ENCODE measurements at regions not wholly inside any gene's neighbourhood (a gene's known extent, or its start where the extent isn't known, plus 50 kb on each side); places are given as distances from the start of the nearest gene placed in this dataset.

DNA sequence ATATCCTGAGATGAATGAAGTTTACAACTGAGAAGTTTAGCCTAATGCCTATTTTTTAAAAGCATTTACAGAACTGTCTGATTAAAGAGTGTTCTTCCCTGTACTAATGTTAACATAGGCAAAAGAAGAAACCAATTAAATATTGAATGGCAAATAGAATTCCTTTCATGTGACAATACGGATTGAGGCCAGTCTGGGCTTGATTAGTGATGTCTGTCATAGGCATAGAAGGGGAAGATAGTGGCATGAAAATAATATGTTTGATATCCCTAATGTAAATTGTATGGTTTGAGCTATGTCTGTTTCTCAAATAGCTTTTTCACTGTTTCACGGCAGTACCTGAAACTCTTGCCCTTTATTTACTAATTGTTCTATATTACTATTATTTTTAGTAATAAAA lies 443.1 kb upstream of the CLINT1 start:
- H3K9ac ChIP-seq (ENCODE audit: low read length) = no peak overlapping the region
- no peak overlapping the region for H3K4me3 ChIP-seq (ENCODE audit: low read length)
- H3K27me3 ChIP-seq (ENCODE audit: control insufficient read depth, insufficient read depth, low read length) = no peaks in the 10 kb centered on the region
- H3K27ac ChIP-seq (ENCODE audit: low read length) = no peak overlapping the region
- peaks cover 4% of the 10 kb centered on the region for H3K9me3 ChIP-seq (ENCODE audit: control insufficient read depth, low read depth, low read length)
- peaks cover 4% of the 10 kb centered on the region for H3K4me1 ChIP-seq (ENCODE audit: control insufficient read depth, low read depth, low read length)
- no peaks in the 10 kb centered on the region for H3K36me3 ChIP-seq (ENCODE audit: control insufficient read depth, low read depth, low read length)

DNA sequence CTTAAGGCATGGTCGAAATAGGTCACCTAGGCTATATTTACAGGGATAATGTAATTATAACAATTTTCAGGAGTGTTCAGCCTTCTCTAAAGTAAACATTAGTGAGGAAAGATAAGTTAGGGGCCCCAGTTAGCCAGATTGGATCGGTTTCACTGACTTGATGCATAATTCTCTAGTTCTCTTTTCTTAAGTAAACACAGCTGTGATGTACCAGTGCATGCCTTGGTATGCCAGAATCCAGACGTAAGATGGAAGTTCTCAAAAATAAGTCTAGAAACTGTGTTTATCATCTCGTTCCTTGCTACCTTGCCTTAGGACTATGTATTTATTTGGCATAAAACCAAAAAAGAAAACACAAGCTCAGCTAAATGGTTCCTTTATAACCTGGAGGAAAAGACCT lies 442.2 kb upstream of the CLINT1 start:
- H3K4me1 ChIP-seq (ENCODE audit: control insufficient read depth, low read depth, low read length) = peaks cover 4% of the 10 kb centered on the region
- no peak overlapping the region for H3K4me3 ChIP-seq (ENCODE audit: low read length)
- H3K9me3 ChIP-seq (ENCODE audit: control insufficient read depth, low read depth, low read length) = peaks cover 5% of the 10 kb centered on the region
- H3K27me3 ChIP-seq (ENCODE audit: control insufficient read depth, insufficient read depth, low read length) = no peaks in the 10 kb centered on the region
- no peak overlapping the region for H3K9ac ChIP-seq (ENCODE audit: low read length)
- H3K27ac ChIP-seq (ENCODE audit: low read length) = no peak overlapping the region
- H3K36me3 ChIP-seq (ENCODE audit: control insufficient read depth, low read depth, low read length) = no peaks in the 10 kb centered on the region

DNA sequence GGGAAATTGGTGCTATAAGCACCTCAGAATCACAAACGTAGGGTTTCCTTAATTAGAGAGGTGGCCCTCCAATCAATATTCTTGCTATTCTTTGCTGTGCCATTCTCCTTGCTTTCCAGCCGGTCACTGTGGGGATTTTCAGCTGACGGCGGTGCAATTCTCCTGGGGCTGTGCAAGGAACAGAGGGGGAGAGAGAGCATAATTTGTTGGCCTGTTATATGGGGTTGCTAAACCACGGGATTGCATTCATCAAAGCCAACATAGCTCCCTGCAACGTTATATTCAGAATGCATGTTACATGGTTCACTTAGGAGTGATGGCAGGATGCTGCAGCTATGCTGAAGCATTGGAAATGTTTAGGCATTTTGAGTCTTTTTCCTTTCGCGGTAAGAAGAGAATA lies 441.3 kb upstream of the CLINT1 start:
- peaks cover 5% of the 10 kb centered on the region for H3K9me3 ChIP-seq (ENCODE audit: control insufficient read depth, low read depth, low read length)
- no peak overlapping the region for H3K9ac ChIP-seq (ENCODE audit: low read length)
- H3K4me3 ChIP-seq (ENCODE audit: low read length) = no peak overlapping the region

DNA sequence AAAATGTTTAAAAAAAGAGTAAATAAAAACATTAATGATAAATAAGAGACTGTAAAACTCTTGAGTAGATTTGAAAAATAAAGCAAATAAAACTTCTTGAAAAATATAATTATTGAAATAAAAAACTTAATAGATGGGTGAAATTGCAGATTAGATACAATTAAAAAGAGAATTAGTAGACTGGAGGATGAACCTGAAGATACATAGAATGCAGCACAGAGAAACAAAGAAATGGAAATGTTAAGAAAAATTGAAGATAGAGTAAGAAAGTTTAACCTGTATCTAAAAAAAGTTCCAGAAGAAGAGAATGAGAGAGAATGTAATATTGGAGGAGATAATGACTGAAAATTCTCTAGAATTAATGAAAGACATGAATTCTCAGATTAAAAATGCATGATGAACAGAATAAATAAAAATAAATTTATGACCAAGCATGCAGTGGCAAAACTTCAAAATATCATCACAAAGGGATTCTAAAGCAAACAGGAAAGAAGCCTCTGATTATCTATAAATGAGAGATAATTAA lies 438.1 kb upstream of the CLINT1 start:
- H3K27ac ChIP-seq (ENCODE audit: low read length) = no peak overlapping the region
- H3K27me3 ChIP-seq (ENCODE audit: control insufficient read depth, insufficient read depth, low read length) = no peaks in the 10 kb centered on the region
- no peak overlapping the region for H3K4me3 ChIP-seq (ENCODE audit: low read length)
- no peaks in the 10 kb centered on the region for H3K36me3 ChIP-seq (ENCODE audit: control insufficient read depth, low read depth, low read length)
- peaks cover 9% of the 10 kb centered on the region for H3K9me3 ChIP-seq (ENCODE audit: control insufficient read depth, low read depth, low read length)
- no peaks in the 10 kb centered on the region for H3K4me1 ChIP-seq (ENCODE audit: control insufficient read depth, low read depth, low read length)
- no peak overlapping the region for H3K9ac ChIP-seq (ENCODE audit: low read length)

More for the DNA sequence above, 441.3 kb upstream of the CLINT1 start:
- Histone ChIP-seq H3K27ac (ENCODE audit: low read length) (no peak overlapping the region), H3K27me3 (ENCODE audit: control insufficient read depth, insufficient read depth, low read length) (no peaks in the 10 kb centered on the region), H3K36me3 (ENCODE audit: control insufficient read depth, low read depth, low read length) (no peaks in the 10 kb centered on the region), H3K4me1 (ENCODE audit: control insufficient read depth, low read depth, low read length) (no peaks in the 10 kb centered on the region)

DNA sequence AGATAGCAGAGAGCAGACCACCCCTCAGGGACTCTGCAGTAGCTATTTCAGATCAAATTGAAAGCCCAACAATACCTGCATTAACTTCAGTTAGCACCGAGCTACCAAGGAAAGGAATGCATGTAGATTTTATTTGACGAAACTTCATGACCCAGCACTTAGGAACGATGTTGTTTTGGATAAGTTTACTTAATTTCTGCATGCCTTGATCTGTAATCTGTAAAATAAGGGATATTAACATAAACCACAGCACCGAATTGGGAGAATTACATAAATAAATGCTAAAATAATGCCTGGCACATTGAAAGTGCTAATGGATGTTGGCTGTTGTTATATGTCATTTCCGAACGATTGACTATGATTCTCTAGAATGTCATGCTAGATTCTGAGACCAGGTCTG lies 435.8 kb upstream of the CLINT1 start:
- Histone ChIP-seq H3K4me3 (ENCODE audit: low read length) (no peak overlapping the region), H3K36me3 (ENCODE audit: control insufficient read depth, low read depth, low read length) (no peaks in the 10 kb centered on the region), H3K27me3 (ENCODE audit: control insufficient read depth, insufficient read depth, low read length) (no peaks in the 10 kb centered on the region), H3K27ac (ENCODE audit: low read length) (no peak overlapping the region), H3K4me1 (ENCODE audit: control insufficient read depth, low read depth, low read length) (no peaks in the 10 kb centered on the region), H3K9me3 (ENCODE audit: control insufficient read depth, low read depth, low read length) (peaks cover 9% of the 10 kb centered on the region), H3K9ac (ENCODE audit: low read length) (no peak overlapping the region)

DNA sequence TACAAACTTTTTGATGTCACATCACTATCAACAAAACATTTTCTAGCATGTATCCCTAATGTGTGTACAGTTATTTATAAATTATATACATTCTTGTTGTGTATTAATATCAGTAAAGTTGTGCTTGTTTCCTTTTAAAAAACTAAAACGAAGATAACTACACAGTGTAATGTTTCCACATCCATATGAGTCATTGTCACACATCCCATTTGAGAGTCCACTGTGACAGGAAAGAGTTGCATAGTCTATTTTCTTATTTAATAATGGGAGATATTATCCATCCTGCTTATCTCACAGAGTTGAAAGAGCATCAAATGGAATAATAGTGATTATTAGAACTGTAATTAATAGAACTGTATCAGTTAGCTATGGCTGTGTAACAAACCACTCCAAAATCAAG lies 434.0 kb upstream of the CLINT1 start:
- H3K9ac ChIP-seq (ENCODE audit: low read length) = no peak overlapping the region

DNA sequence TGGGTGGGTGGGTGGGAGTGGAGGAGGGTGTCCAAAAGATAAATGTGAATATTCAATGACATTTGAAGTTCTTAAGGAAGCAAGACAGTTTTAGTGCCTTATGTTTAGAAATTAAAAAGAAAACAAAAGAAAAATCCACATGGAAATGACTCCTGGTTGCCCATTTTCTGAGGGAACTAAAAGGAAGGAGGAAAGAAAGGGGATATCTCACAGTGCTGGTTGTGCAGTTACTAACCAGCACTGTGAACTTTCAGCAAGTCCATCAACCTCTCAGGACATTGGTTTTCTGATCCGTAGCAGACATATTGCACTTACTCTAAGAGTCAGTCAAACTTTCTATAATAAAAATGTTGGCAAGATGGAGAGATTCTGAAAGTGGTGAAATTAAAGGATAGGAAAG lies 431.0 kb upstream of the CLINT1 start:
- H3K36me3 ChIP-seq (ENCODE audit: control insufficient read depth, low read depth, low read length) = no peaks in the 10 kb centered on the region
- H3K4me1 ChIP-seq (ENCODE audit: control insufficient read depth, low read depth, low read length) = no peaks in the 10 kb centered on the region

More for the DNA sequence above, 434.0 kb upstream of the CLINT1 start:
- H3K4me1 ChIP-seq (ENCODE audit: control insufficient read depth, low read depth, low read length) = no peaks in the 10 kb centered on the region
- H3K4me3 ChIP-seq (ENCODE audit: low read length) = no peak overlapping the region
- H3K27me3 ChIP-seq (ENCODE audit: control insufficient read depth, insufficient read depth, low read length) = no peaks in the 10 kb centered on the region
- H3K27ac ChIP-seq (ENCODE audit: low read length) = no peak overlapping the region
- H3K9me3 ChIP-seq (ENCODE audit: control insufficient read depth, low read depth, low read length) = peaks cover 9% of the 10 kb centered on the region
- no peaks in the 10 kb centered on the region for H3K36me3 ChIP-seq (ENCODE audit: control insufficient read depth, low read depth, low read length)

DNA sequence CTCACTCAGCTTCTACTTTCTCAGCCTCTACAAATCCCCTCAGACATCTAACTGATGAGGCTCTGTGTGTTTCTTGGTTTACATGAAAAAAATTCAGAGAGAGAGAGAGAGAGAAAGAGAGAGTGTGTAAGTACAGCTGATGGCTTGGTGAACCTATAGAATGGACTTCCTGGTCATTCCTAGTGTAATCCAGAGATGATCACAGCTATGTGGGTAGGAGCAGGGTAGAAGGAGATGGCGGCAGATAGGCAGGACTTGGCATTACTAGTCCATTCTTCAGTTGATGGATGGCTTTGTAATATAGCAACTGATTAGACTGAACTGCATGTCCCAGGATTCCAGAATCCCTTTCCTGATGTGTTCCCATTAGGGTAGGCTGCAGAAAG lies 429.3 kb upstream of the CLINT1 start:
- Histone ChIP-seq H3K9ac (ENCODE audit: low read length) (no peak overlapping the region), H3K36me3 (ENCODE audit: control insufficient read depth, low read depth, low read length) (no peaks in the 10 kb centered on the region), H3K27ac (ENCODE audit: low read length) (no peak overlapping the region), H3K27me3 (ENCODE audit: control insufficient read depth, insufficient read depth, low read length) (no peaks in the 10 kb centered on the region), H3K4me1 (ENCODE audit: control insufficient read depth, low read depth, low read length) (no peaks in the 10 kb centered on the region), H3K4me3 (ENCODE audit: low read length) (no peak overlapping the region), H3K9me3 (ENCODE audit: control insufficient read depth, low read depth, low read length) (peaks cover under 1% of the 10 kb centered on the region)

More for the DNA sequence above, 431.0 kb upstream of the CLINT1 start:
- H3K9ac ChIP-seq (ENCODE audit: low read length) = no peak overlapping the region
- no peak overlapping the region for H3K4me3 ChIP-seq (ENCODE audit: low read length)
- no peaks in the 10 kb centered on the region for H3K27me3 ChIP-seq (ENCODE audit: control insufficient read depth, insufficient read depth, low read length)
- no peak overlapping the region for H3K27ac ChIP-seq (ENCODE audit: low read length)
- peaks cover 4% of the 10 kb centered on the region for H3K9me3 ChIP-seq (ENCODE audit: control insufficient read depth, low read depth, low read length)

DNA sequence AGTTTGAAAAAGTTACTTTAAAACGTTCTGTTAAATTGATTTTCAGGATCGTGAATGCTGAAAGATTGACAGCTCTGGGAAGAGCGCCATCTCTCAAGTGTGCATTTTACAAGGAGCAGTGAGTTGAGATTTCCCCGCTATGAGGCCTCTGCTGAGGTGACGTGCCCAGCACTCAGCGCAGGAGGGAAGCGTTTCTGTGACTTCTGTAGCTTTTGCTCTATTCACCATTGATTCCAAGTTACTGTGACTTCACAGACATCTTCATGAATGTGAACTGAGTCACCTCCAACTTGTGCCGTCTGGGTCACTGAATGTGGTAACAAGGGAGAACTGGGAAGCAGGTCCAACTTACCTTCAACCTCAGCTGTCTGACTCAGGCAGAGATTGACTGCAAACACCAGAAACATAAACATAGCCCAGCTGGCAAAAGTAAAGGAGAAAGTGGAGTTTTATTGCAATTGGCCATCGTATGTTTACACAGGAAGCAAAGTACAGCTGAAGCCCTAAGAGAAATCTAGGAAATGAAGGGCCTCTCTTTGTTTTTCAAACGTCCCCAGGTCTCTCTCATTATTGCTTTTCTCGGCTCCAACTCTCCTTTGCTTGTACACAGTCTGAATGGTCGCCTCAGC lies 428.8 kb upstream of the CLINT1 start:
- Histone ChIP-seq H3K4me3 (ENCODE audit: low read length) (no peak overlapping the region), H3K4me1 (ENCODE audit: control insufficient read depth, low read depth, low read length) (no peaks in the 10 kb centered on the region), H3K27ac (ENCODE audit: low read length) (no peak overlapping the region), H3K9me3 (ENCODE audit: control insufficient read depth, low read depth, low read length) (no peaks in the 10 kb centered on the region), H3K36me3 (ENCODE audit: control insufficient read depth, low read depth, low read length) (no peaks in the 10 kb centered on the region), H3K27me3 (ENCODE audit: control insufficient read depth, insufficient read depth, low read length) (no peaks in the 10 kb centered on the region), H3K9ac (ENCODE audit: low read length) (no peak overlapping the region)

DNA sequence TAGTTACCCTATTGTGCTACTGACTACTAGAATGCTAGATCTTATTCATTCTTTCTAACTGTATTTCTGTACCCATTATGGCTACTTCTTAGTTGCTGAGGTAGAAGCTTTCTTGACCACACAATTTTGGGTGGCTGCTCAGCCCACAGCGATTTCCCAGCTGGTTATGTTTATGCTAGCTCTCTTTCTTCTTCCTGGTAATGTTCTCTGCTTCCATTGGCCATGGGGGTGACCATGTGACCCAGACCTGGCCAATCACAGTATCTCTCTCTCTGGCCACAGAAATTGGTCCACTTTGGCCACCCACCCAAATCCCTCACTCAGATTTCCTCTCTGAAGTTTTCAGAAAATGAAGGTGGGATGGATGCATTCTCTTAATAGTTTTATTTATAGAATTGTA lies 427.9 kb upstream of the CLINT1 start:
- Histone ChIP-seq H3K9me3 (ENCODE audit: control insufficient read depth, low read depth, low read length) (no peaks in the 10 kb centered on the region), H3K9ac (ENCODE audit: low read length) (no peak overlapping the region), H3K4me3 (ENCODE audit: low read length) (no peak overlapping the region), H3K4me1 (ENCODE audit: control insufficient read depth, low read depth, low read length) (no peaks in the 10 kb centered on the region), H3K27ac (ENCODE audit: low read length) (no peak overlapping the region), H3K36me3 (ENCODE audit: control insufficient read depth, low read depth, low read length) (no peaks in the 10 kb centered on the region), H3K27me3 (ENCODE audit: control insufficient read depth, insufficient read depth, low read length) (no peaks in the 10 kb centered on the region)

DNA sequence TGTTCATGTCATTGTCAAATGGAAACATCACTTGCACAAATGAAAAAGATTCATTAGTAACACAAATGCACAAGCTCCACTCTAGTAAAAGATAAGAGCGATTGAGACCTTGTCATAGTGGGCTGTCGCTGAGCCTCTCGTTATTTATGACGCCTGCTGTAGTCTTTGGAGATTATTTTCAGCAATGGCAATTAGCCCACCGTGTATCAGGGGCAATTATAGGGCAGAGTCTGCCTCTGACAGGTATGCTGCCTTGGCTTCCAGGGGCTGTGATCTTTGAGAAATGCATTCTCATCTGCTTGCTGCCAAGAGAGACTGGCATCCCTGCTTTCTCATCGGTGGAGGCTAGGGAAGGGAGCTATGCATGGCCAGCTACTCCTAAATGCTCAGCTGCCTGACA lies 426.8 kb upstream of the CLINT1 start:
- H3K9ac ChIP-seq (ENCODE audit: low read length) = no peak overlapping the region
- no peaks in the 10 kb centered on the region for H3K9me3 ChIP-seq (ENCODE audit: control insufficient read depth, low read depth, low read length)
- H3K36me3 ChIP-seq (ENCODE audit: control insufficient read depth, low read depth, low read length) = no peaks in the 10 kb centered on the region
- no peaks in the 10 kb centered on the region for H3K4me1 ChIP-seq (ENCODE audit: control insufficient read depth, low read depth, low read length)
- H3K4me3 ChIP-seq (ENCODE audit: low read length) = no peak overlapping the region
- H3K27me3 ChIP-seq (ENCODE audit: control insufficient read depth, insufficient read depth, low read length) = no peaks in the 10 kb centered on the region
- H3K27ac ChIP-seq (ENCODE audit: low read length) = no peak overlapping the region

DNA sequence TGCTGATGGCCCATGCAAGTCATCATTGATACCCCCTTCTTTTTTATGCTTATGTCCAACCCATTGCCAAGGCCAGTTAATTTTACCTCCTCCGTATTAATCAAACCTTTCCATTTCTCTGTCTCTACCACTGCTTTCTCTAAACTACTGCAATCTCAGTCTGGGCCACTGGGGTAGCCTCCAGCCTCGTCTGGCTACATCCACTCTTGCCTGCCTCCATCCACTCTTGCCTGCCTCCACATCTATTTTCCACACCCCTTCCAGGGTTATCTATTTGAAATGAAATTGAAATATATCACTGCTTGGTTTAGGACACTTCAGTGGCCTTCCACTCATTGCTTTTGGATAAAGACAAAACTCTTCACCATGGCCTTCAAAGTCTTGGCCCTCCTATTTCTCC lies 425.3 kb upstream of the CLINT1 start:
- no peaks in the 10 kb centered on the region for H3K36me3 ChIP-seq (ENCODE audit: control insufficient read depth, low read depth, low read length)
- no peak overlapping the region for H3K4me3 ChIP-seq (ENCODE audit: low read length)
- no peak overlapping the region for H3K9ac ChIP-seq (ENCODE audit: low read length)
- no peaks in the 10 kb centered on the region for H3K27me3 ChIP-seq (ENCODE audit: control insufficient read depth, insufficient read depth, low read length)
- no peaks in the 10 kb centered on the region for H3K4me1 ChIP-seq (ENCODE audit: control insufficient read depth, low read depth, low read length)
- H3K9me3 ChIP-seq (ENCODE audit: control insufficient read depth, low read depth, low read length) = no peaks in the 10 kb centered on the region
- H3K27ac ChIP-seq (ENCODE audit: low read length) = no peak overlapping the region

All from iPS-18a (cell line).